ENCODE measurements at regions not wholly inside any gene's neighbourhood (a gene's known extent, or its start where the extent isn't known, plus 50 kb on each side); places are given as distances from the start of the nearest gene placed in this dataset.

GRCh38 chr9:6121707-6122106 is 93.9 kb upstream of the IL33 start (continued):
- no peak for TF ChIP-seq EZH2 (IDR thresholded peaks at IDR 0.05; ENCODE audit: low read depth, low read length, severe bottlenecking)

Data from H1 (cell line).